ENCODE measurements at regions not wholly inside any gene's neighbourhood (a gene's known extent, or its start where the extent isn't known, plus 50 kb on each side); places are given as distances from the start of the nearest gene placed in this dataset.

DNA sequence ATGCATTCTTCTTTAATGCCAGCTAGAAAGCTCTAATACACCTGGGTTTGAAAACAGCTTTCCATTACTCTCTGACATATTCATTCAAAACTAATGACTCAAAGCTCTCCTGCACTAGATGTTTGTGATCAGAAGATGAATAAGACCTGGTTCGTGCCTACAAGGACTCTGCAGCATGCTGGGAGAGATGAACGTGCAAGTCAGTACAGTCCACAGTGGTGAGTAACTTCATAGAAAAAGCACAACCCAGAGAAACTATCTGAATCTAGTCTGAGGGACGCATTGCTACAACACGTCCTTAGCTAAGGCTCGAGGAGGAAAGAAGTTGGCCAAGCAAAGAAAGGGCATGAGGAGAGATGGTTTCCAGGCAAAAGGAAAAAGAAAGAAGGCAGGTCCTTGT lies 234.3 kb downstream of the OSR1 start:
- TF ChIP-seq ZNF175 (tag by site-specific recombination; IDR thresholded peaks at IDR 0.05) (no peak), ZBTB17 (tag by site-specific recombination; IDR thresholded peaks at IDR 0.05) (no peak), ZNF350 (tag by site-specific recombination; IDR thresholded peaks at IDR 0.05) (no peak), ZNF423 (tag by site-specific recombination; IDR thresholded peaks at IDR 0.05) (no peak)
- TF ChIP-seq, protein P1, sequence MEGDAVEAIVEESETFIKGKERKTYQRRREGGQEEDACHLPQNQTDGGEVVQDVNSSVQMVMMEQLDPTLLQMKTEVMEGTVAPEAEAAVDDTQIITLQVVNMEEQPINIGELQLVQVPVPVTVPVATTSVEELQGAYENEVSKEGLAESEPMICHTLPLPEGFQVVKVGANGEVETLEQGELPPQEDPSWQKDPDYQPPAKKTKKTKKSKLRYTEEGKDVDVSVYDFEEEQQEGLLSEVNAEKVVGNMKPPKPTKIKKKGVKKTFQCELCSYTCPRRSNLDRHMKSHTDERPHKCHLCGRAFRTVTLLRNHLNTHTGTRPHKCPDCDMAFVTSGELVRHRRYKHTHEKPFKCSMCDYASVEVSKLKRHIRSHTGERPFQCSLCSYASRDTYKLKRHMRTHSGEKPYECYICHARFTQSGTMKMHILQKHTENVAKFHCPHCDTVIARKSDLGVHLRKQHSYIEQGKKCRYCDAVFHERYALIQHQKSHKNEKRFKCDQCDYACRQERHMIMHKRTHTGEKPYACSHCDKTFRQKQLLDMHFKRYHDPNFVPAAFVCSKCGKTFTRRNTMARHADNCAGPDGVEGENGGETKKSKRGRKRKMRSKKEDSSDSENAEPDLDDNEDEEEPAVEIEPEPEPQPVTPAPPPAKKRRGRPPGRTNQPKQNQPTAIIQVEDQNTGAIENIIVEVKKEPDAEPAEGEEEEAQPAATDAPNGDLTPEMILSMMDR (tag by site-specific recombination; IDR thresholded peaks at IDR 0.05) = no peak
- TF ChIP-seq, protein P2, sequence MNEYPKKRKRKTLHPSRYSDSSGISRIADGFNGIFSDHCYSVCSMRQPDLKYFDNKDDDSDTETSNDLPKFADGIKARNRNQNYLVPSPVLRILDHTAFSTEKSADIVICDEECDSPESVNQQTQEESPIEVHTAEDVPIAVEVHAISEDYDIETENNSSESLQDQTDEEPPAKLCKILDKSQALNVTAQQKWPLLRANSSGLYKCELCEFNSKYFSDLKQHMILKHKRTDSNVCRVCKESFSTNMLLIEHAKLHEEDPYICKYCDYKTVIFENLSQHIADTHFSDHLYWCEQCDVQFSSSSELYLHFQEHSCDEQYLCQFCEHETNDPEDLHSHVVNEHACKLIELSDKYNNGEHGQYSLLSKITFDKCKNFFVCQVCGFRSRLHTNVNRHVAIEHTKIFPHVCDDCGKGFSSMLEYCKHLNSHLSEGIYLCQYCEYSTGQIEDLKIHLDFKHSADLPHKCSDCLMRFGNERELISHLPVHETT (tag by site-specific recombination; IDR thresholded peaks at IDR 0.05) = no peak

Data from HEK293 (cell line).